ENCODE measurements at regions not wholly inside any gene's neighbourhood (a gene's known extent, or its start where the extent isn't known, plus 50 kb on each side); places are given as distances from the start of the nearest gene placed in this dataset.

DNA sequence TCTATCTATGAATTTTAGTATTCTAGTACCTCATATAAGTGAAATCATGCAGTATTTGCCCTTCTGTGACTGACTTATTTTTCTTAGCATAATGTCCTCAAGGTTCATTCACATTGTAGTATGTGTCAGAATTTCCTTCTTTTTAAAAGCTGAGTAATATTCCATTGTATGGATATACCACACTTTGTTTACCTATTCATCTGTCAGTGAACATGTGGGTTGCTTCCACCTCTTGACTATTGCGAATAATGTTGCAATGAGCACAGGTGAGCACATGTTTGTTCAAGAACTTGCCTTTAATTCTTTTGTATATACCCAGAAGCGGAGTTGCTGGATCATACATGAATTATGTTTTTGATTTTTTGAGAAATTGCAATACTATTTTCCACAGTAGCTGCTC, 187.4 kb upstream of the RBMS1 start:
- TF ChIP-seq CSDC2 (CRISPR knock-in tag; IDR thresholded peaks at IDR 0.05) (no peak), ISL1 (CRISPR knock-in tag; IDR thresholded peaks at IDR 0.05) (no peak), ZNF565 (CRISPR knock-in tag; conservative IDR thresholded peaks at IDR 0.05; ENCODE audit: low read depth) (no peak), ZFP30 (CRISPR knock-in tag; IDR thresholded peaks at IDR 0.05) (no peak), RARB (CRISPR knock-in tag; IDR thresholded peaks at IDR 0.05) (no peak), ARNTL (CRISPR knock-in tag; IDR thresholded peaks at IDR 0.05; ENCODE audit: borderline replicate concordance, low read depth) (no peak), TOX (CRISPR knock-in tag; IDR thresholded peaks at IDR 0.05; ENCODE audit: borderline replicate concordance) (no peak), ESRRG (CRISPR knock-in tag; IDR thresholded peaks at IDR 0.05) (no peak), SNAI2 (CRISPR knock-in tag; IDR thresholded peaks at IDR 0.05) (no peak), OSR1 (CRISPR knock-in tag; IDR thresholded peaks at IDR 0.05) (no peak), ZNF70 (CRISPR knock-in tag; IDR thresholded peaks at IDR 0.05) (no peak)
- TF ChIP-seq, protein P1, sequence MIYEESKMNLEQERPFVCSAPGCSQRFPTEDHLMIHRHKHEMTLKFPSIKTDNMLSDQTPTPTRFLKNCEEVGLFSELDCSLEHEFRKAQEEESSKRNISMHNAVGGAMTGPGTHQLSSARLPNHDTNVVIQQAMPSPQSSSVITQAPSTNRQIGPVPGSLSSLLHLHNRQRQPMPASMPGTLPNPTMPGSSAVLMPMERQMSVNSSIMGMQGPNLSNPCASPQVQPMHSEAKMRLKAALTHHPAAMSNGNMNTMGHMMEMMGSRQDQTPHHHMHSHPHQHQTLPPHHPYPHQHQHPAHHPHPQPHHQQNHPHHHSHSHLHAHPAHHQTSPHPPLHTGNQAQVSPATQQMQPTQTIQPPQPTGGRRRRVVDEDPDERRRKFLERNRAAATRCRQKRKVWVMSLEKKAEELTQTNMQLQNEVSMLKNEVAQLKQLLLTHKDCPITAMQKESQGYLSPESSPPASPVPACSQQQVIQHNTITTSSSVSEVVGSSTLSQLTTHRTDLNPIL (CRISPR knock-in tag; IDR thresholded peaks at IDR 0.05; ENCODE audit: low read depth) = no peak
- TF ChIP-seq, protein P2, sequence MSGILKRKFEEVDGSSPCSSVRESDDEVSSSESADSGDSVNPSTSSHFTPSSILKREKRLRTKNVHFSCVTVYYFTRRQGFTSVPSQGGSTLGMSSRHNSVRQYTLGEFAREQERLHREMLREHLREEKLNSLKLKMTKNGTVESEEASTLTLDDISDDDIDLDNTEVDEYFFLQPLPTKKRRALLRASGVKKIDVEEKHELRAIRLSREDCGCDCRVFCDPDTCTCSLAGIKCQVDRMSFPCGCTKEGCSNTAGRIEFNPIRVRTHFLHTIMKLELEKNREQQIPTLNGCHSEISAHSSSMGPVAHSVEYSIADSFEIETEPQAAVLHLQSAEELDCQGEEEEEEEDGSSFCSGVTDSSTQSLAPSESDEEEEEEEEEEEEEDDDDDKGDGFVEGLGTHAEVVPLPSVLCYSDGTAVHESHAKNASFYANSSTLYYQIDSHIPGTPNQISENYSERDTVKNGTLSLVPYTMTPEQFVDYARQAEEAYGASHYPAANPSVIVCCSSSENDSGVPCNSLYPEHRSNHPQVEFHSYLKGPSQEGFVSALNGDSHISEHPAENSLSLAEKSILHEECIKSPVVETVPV (CRISPR knock-in tag; IDR thresholded peaks at IDR 0.05) = no peak
- TF ChIP-seq, protein P3, sequence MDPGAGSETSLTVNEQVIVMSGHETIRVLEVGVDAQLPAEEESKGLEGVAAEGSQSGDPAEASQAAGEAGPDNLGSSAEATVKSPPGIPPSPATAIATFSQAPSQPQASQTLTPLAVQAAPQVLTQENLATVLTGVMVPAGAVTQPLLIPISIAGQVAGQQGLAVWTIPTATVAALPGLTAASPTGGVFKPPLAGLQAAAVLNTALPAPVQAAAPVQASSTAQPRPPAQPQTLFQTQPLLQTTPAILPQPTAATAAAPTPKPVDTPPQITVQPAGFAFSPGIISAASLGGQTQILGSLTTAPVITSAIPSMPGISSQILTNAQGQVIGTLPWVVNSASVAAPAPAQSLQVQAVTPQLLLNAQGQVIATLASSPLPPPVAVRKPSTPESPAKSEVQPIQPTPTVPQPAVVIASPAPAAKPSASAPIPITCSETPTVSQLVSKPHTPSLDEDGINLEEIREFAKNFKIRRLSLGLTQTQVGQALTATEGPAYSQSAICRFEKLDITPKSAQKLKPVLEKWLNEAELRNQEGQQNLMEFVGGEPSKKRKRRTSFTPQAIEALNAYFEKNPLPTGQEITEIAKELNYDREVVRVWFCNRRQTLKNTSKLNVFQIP (CRISPR knock-in tag; IDR thresholded peaks at IDR 0.05; ENCODE audit: borderline replicate concordance, low read depth) = no peak

Data from SK-N-SH treated with all-trans-retinoic acid at 6 μM for 48 hours (cell line).